Endothelial cell (in vitro differentiated cells): ENCODE measurements at regions not wholly inside any gene's neighbourhood (a gene's known extent, or its start where the extent isn't known, plus 50 kb on each side); places are given as distances from the start of the nearest gene placed in this dataset.
"Not testable (repeated sequence)": the region's sequence is repeated elsewhere in the genome, so short reads cannot be mapped to it uniquely, and the experiment has no call there.

Source experiments
- DNase-seq: peaks from one replicate; pipeline ENCODE4 v3.0.0; 2021; ENCODE audit warnings: low spot score
- H3K27ac Mint-ChIP-seq: one replicate; pipeline ENCODE4 v1.8.0; 2021; ENCODE audit warnings: mixed read lengths, inconsistent platforms; ENCODE audit not compliant: unreplicated experiment
- H3K27me3 Mint-ChIP-seq: one replicate; pipeline ENCODE4 v1.8.0; 2021; ENCODE audit warnings: mild to moderate bottlenecking, moderate library complexity, mixed read lengths, inconsistent platforms; ENCODE audit not compliant: unreplicated experiment
- H3K36me3 Mint-ChIP-seq: one replicate; pipeline ENCODE4 v1.8.0; 2021; ENCODE audit warnings: mild to moderate bottlenecking, low read depth, mixed read lengths, inconsistent platforms; ENCODE audit not compliant: unreplicated experiment
- H3K4me1 Mint-ChIP-seq: one replicate; pipeline ENCODE4 v1.8.0; 2021; ENCODE audit warnings: mild to moderate bottlenecking, mixed read lengths, inconsistent platforms; ENCODE audit not compliant: unreplicated experiment
- H3K4me3 Mint-ChIP-seq: one replicate; pipeline ENCODE4 v1.8.0; 2021; ENCODE audit warnings: mild to moderate bottlenecking, mixed read lengths, inconsistent platforms; ENCODE audit not compliant: unreplicated experiment
- H3K9me3 Mint-ChIP-seq: one replicate; pipeline ENCODE4 v1.8.0; 2021; ENCODE audit warnings: mixed read lengths, inconsistent platforms; ENCODE audit not compliant: unreplicated experiment
- TF ChIP-seq, protein P1 (sequence below): fragments of 200-600 bp; sonication (generic); IDR thresholded peaks from one replicate; pipeline ENCODE4 v1.5.0; 2021; ENCODE audit warnings: antibody characterized with exemption; ENCODE audit not compliant: unreplicated experiment

DNA sequence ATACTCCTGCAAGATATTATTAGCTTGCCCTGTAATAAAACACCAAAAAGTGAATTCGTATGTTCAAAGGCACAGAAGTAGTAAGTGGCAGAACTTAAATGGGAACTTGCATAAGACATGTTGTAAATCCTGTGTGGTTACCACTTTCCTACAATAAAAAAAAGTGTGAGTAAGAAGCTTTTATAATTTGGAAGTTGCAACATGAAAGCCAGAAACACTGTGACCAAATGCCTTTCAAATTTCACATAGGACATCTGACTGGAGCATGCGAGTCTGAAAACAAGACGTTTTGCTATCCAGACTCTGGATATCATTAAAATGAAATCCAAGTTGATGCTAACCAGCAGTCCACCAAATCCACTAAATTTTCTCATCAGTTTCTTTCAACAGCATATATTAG, 886.2 kb upstream of the NRXN1 start:
- no peak overlapping the region for H3K4me3 Mint-ChIP-seq
- no peak for DNase-seq
- H3K4me1 Mint-ChIP-seq = no peaks in the 10 kb centered on the region
- TF ChIP-seq, protein P1, sequence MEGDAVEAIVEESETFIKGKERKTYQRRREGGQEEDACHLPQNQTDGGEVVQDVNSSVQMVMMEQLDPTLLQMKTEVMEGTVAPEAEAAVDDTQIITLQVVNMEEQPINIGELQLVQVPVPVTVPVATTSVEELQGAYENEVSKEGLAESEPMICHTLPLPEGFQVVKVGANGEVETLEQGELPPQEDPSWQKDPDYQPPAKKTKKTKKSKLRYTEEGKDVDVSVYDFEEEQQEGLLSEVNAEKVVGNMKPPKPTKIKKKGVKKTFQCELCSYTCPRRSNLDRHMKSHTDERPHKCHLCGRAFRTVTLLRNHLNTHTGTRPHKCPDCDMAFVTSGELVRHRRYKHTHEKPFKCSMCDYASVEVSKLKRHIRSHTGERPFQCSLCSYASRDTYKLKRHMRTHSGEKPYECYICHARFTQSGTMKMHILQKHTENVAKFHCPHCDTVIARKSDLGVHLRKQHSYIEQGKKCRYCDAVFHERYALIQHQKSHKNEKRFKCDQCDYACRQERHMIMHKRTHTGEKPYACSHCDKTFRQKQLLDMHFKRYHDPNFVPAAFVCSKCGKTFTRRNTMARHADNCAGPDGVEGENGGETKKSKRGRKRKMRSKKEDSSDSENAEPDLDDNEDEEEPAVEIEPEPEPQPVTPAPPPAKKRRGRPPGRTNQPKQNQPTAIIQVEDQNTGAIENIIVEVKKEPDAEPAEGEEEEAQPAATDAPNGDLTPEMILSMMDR = no peak
- no peaks in the 10 kb centered on the region for H3K27me3 Mint-ChIP-seq
- no peaks in the 10 kb centered on the region for H3K9me3 Mint-ChIP-seq
- H3K36me3 Mint-ChIP-seq = no peaks in the 10 kb centered on the region
- no peak overlapping the region for H3K27ac Mint-ChIP-seq

DNA sequence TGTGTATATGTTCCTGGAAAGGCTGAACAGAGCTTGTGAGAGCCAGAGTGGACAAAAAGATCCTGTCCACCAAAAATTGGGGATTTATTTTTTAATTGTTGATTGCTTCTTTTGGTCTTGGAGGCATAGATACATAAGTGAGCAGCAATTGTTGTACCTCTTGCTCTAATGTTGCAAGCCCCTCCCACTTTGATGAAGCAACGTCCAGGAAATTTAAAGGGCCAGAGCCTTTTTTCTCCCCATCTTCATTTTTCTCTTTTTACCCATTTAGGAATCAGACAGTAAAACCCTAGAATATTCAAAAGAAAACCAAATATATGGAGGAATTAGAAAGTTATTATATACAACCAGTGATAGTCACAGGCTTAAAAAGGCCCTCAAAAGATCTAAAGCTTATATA, 871.8 kb upstream of the NRXN1 start:
- Mint-ChIP-seq H3K27me3 (no peaks in the 10 kb centered on the region), H3K4me1 (no peaks in the 10 kb centered on the region), H3K9me3 (no peaks in the 10 kb centered on the region), H3K36me3 (no peaks in the 10 kb centered on the region), H3K4me3 (no peak overlapping the region), H3K27ac (no peak overlapping the region)
- TF ChIP-seq, protein P1 = no peak
- no peak for DNase-seq

DNA sequence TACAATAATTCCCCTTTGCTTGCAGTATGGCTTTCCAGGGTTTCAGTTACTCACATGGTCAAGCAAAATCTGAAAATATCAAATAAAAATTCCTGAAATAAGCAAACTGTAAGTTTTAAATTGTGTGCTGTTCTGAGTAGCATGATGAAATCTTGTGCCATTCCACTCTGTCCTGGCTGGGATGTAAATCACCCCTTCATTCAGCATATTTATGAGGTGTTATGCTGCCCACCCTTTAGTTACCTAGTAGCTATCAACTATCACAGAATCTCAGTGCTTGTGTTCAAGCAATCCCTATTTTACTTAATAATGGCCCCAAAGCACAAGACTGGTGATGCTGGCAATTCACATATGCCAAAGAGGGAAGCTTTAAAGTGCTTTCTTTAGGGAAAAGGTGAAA, 867.7 kb upstream of the NRXN1 start:
- no peaks in the 10 kb centered on the region for H3K9me3 Mint-ChIP-seq
- H3K27ac Mint-ChIP-seq = no peak overlapping the region
- no peaks in the 10 kb centered on the region for H3K36me3 Mint-ChIP-seq
- TF ChIP-seq, protein P1 = no peak
- no peaks in the 10 kb centered on the region for H3K4me1 Mint-ChIP-seq
- no peak for DNase-seq
- H3K27me3 Mint-ChIP-seq = no peaks in the 10 kb centered on the region
- H3K4me3 Mint-ChIP-seq = no peak overlapping the region

GRCh38 chr2:51894584-51894983, 862.7 kb upstream of the NRXN1 start:
- not testable (repeated sequence) for H3K4me1 Mint-ChIP-seq, H3K27me3 Mint-ChIP-seq, H3K36me3 Mint-ChIP-seq, H3K27ac Mint-ChIP-seq, H3K9me3 Mint-ChIP-seq, H3K4me3 Mint-ChIP-seq, DNase-seq

DNA sequence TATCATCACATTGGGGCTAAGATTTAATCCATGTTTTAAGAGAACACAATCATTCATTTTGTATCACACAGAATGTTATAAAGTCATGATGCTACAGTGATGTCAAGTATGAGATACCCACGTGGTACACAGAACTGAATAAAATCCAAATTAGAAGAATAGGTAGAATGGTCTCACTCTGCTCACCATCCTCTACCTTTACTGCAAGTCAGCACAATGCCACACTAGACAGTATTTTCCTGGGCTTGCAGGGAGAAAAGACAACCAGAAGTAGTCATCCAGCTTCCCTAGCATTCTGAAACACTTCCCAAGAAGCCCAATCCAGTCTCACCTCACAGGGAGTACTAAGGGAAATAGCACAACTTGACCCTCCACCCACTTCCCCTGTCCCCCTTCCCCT, 856.2 kb upstream of the NRXN1 start:
- no peaks in the 10 kb centered on the region for H3K36me3 Mint-ChIP-seq
- no peak for DNase-seq
- no peak overlapping the region for H3K27ac Mint-ChIP-seq
- H3K27me3 Mint-ChIP-seq = peaks cover 3% of the 10 kb centered on the region
- peaks cover 3% of the 10 kb centered on the region for H3K4me1 Mint-ChIP-seq
- TF ChIP-seq, protein P1 = no peak
- no peaks in the 10 kb centered on the region for H3K9me3 Mint-ChIP-seq
- H3K4me3 Mint-ChIP-seq = no peak overlapping the region

DNA sequence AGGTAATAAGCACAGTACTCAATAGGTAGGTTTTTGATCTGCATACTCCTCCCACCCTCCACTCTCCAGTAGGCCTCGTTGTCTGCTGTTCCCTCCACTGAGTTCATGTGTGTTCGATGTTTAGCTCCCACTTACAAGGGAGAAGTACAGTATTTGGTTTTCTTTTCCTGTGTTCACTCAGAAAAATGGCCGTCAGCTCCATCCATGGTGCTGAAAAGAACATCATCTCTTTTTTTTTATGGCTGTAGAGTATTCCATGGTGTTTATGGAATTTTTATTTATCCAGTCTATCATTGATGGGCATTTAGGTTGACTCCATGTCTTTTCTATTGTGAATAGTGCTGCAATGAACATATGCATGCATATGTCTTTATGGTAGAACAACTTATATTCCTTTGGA, 849.7 kb upstream of the NRXN1 start:
- TF ChIP-seq, protein P1 = no peak
- Mint-ChIP-seq H3K36me3 (no peaks in the 10 kb centered on the region), H3K4me3 (no peak overlapping the region), H3K4me1 (no peaks in the 10 kb centered on the region), H3K27me3 (no peaks in the 10 kb centered on the region), H3K27ac (no peak overlapping the region), H3K9me3 (no peaks in the 10 kb centered on the region)
- no peak for DNase-seq
